GM12873 (cell line): ENCODE measurements at regions not wholly inside any gene's neighbourhood (a gene's known extent, or its start where the extent isn't known, plus 50 kb on each side); places are given as distances from the start of the nearest gene placed in this dataset.

Experiments
- TF ChIP-seq, protein P1 (sequence below): IDR thresholded peaks from 2 replicates; pipeline ENCODE4 v1.5.1; 2012; ENCODE audit warnings: low read depth, mild to moderate bottlenecking, moderate library complexity, low read length, control low read depth; ENCODE audit not compliant: insufficient read depth; ENCODE audit errors: missing control alignments

DNA sequence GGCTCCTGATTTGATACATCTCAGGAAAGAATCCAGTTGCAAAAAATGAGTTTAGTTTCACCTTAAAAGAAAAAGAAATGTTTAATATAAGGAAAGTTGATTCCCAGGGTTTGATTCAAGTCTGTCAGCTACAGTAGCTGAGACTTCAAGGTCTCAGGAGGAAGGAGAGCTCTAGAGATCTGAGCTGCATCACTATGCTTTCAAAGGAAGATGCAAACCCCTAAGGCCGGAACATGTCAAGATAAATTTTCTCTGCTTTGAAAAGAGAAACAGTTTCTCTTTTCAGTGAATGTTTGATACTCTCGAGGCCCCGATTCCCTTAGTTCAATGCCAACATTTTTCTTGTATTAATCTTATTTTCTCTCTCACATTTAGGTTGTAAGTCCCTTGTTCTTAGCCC lies 128.6 kb downstream of the RGPD3 start:
- TF ChIP-seq, protein P1, sequence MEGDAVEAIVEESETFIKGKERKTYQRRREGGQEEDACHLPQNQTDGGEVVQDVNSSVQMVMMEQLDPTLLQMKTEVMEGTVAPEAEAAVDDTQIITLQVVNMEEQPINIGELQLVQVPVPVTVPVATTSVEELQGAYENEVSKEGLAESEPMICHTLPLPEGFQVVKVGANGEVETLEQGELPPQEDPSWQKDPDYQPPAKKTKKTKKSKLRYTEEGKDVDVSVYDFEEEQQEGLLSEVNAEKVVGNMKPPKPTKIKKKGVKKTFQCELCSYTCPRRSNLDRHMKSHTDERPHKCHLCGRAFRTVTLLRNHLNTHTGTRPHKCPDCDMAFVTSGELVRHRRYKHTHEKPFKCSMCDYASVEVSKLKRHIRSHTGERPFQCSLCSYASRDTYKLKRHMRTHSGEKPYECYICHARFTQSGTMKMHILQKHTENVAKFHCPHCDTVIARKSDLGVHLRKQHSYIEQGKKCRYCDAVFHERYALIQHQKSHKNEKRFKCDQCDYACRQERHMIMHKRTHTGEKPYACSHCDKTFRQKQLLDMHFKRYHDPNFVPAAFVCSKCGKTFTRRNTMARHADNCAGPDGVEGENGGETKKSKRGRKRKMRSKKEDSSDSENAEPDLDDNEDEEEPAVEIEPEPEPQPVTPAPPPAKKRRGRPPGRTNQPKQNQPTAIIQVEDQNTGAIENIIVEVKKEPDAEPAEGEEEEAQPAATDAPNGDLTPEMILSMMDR: no peak

DNA sequence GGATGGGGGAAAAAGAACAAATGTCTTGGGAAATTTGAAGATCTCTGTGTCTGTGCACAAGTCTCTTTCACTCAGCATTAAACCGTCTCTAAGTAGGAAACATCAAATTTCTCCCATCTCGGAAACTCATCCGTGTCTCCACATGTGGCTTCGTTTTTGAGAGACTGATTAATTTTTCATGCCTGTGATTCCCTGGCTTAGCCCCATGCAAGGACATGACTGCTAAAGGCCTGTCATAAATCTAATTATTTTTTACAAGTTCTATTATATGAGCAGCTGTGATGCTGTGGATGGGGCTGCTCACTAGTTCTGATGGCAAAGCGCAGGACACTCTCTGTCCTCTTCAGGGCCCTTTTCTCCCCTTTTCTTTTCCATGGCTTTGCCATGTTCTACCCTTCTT lies 129.1 kb downstream of the RGPD3 start:
- TF ChIP-seq, protein P1: no peak

DNA sequence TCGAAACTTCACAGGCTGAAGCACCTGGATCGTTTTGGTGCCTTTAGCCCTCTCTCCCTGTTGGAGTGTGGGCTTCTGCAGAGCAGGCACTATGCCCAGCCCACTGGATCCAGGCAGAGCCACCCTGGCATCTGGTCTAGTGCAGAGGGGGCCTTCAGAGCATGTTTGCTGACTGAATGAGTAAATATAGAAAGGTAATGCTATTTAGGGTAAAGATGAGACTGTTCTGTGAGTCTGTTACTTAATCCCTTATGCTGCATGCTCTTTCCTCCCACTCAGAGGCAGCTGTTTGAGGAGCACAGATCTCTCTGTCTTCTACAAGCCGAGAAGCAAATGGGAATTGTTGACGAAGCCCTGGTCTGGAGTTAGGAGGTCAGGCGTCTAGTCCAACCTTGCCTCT lies 130.2 kb downstream of the RGPD3 start:
- TF ChIP-seq, protein P1: no peak

DNA sequence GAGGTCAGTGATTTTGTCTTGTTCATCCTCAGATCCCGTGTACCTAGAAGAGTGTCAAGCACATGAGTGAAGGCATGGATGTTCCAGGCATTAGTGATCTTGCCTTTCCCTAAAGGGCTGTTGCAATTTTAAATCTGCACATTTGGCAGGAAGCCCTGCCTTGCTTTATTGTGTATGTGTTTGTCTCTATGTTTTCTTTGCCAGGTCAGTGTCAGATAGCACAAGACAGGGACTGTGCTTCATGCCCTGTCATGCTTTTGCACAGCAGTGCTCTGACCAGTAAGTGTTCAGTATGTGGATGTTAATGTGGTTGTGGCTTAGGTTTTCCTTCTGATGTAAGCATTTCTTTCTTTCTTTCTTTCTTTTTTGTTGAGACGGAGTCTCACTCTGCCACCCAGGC lies 131.5 kb downstream of the RGPD3 start:
- TF ChIP-seq, protein P1: no peak

DNA sequence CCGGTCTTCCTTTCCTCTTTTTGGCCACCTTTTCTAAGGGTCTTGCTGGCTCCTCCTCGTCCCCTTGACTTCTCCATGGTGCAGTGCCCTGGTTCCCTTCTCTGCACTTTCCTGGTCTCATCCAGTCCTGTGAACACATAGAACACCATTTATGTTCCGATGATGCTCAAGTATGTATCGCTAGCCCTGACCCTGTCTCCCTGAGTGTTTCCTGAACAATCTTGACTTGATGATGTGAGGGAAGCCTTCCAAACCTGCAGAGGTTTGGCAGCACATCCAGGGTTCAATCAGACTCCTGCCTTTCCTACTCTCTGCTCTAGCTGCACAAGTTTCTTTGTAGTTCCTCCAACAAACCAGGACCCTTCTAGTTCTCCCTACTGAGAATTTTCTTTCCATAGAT lies 132.1 kb downstream of the RGPD3 start:
- TF ChIP-seq, protein P1: no peak

DNA sequence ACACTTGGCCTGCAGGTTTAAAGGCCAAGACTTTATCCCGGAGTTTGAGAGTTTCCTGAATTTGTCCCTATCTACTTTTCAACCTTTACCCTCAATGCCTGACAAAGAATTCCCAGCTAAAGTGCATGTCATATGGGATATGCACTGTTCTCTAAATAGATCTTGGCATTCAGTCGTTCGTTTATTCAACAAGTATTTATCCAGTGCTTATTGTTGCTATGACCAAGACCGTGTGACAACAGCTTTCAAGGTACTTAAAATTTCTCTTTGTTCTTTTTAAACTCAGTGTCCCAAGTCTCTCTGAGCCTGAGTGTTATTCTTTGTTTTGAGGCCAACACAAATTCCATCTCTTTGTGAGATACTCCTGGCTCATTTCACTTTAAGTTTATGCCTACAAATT lies 133.4 kb downstream of the RGPD3 start:
- TF ChIP-seq, protein P1: no peak

DNA sequence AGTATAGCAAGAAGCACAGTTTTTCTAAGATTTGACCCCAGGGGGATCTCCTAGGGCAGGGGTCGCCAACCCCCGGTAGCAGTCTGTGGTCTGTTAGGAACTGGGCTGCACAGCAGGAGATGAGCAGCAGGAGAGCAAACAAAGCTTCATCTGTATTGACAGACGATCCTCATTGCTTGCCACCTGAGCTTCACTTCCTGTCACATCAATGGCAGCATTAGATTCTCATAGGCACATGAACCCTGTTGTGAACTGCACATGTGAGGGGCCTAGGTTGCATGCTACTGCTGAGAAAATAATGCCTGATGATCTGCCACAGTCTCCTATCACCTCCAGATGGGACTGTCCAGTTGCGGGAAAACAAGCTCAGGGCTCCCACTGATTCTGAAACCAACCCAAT lies 136.2 kb downstream of the RGPD3 start:
- TF ChIP-seq, protein P1: no peak
